GM12872 (cell line): ENCODE measurements at regions not wholly inside any gene's neighbourhood (a gene's known extent, or its start where the extent isn't known, plus 50 kb on each side); places are given as distances from the start of the nearest gene placed in this dataset.

ENCODE experiments used
- TF ChIP-seq, protein P1 (sequence below): IDR thresholded peaks from 3 replicates; pipeline ENCODE4 v1.5.1; 2011; ENCODE audit warnings: low read depth, mild to moderate bottlenecking, low read length, moderate library complexity; ENCODE audit not compliant: insufficient read depth

DNA sequence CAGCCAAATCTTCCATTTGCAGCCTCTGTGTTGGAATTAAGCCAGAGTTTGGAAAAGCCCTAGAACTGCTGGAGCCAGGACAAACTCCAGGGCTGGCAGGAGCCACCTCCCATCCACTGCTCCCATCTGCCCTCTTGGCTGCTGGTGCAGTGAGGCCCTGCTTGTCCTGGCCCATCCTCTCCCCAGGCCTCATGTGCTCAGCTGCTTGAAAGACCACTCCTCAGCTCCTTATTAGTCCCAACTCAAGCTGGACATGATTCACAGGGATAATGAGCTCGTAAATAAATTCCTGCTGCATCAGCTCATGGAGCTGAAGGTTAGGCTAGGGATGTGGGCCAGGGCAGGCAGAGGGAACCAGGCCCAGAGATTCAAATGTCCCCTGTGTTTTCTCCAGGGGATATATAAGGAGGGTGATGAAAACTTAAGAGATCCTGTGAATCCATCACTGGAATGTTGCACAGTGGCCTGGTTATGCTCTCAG, 282.8 kb downstream of the RPS24 start:
- TF ChIP-seq, protein P1, sequence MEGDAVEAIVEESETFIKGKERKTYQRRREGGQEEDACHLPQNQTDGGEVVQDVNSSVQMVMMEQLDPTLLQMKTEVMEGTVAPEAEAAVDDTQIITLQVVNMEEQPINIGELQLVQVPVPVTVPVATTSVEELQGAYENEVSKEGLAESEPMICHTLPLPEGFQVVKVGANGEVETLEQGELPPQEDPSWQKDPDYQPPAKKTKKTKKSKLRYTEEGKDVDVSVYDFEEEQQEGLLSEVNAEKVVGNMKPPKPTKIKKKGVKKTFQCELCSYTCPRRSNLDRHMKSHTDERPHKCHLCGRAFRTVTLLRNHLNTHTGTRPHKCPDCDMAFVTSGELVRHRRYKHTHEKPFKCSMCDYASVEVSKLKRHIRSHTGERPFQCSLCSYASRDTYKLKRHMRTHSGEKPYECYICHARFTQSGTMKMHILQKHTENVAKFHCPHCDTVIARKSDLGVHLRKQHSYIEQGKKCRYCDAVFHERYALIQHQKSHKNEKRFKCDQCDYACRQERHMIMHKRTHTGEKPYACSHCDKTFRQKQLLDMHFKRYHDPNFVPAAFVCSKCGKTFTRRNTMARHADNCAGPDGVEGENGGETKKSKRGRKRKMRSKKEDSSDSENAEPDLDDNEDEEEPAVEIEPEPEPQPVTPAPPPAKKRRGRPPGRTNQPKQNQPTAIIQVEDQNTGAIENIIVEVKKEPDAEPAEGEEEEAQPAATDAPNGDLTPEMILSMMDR: no peak

DNA sequence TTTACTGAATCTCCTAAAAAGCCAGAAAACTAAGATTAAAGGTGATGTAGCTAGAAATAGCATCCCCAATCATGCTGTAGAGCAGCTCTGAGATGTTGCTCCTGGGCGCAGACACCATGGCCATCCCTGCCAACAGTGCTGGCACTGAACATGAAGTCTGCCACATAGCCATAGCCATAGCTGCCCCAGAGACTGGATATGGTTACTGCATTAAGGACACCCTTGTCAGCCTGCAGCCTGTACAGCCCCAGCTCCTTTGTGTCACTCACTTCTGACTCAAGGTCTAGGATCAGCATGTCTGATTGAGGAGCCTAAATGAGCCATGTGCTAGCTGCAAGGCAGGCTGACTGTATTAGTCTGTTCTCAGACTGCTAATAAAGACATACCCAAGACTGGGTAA, 284.6 kb downstream of the RPS24 start:
- TF ChIP-seq, protein P1: no peak

DNA sequence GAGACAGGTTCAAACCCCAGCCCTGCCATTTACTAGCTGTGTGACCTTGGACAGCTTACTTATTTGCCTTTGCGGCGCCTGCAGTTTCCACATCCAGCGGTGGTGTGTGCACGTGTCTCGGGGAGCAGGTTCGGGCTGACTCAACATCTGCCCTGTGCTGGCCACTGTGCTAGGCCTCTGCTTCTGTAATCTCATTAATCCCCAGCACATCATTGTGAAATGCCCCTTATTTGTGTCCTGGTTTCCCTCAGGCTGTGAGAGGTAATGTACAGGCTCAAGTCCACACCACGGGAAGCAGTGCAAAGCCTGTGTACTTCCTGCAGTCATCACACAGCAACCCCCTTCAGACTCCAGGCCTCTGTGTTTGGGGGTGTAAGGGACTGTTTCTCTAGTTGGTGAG, 285.7 kb downstream of the RPS24 start:
- TF ChIP-seq, protein P1: no peak

DNA sequence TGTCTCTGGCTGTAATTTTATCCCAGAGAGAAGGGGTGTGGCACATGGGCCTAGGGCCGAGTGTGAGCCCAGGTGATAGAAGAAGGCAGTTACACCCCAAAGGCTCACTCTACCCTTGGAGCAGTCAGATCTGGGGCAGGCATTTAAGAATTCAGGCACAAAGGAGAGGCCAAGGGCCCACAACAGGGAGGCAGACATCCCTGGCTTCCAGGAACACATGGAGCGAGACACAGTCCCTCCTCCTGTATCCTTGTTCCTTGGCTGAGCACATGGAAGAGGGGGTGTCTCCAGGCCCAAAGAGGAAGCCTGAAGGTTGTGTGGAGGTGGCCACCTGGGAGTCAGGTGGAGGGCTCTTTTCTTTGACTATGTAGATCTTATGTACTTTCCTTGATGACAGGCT, 286.2 kb downstream of the RPS24 start:
- TF ChIP-seq, protein P1: no peak

DNA sequence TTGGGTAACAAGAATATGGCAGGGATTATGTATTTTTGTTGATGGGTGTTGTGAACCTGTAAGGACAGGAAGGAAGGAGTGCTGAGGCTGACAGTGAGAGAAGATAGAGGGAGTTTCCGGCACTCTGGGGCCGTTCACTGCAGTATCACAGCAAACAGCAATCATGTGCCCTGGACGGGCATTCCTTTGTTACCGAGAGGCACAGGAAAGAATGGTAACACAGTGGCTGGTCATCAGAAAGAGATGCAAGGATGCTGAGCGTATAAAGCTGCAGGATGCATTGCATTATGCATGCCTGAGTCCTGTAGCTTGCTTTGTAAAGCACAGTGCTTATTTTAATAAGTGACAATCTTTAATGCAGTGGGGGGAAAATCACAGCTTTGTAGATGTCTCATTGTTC, 286.8 kb downstream of the RPS24 start:
- TF ChIP-seq, protein P1: no peak

DNA sequence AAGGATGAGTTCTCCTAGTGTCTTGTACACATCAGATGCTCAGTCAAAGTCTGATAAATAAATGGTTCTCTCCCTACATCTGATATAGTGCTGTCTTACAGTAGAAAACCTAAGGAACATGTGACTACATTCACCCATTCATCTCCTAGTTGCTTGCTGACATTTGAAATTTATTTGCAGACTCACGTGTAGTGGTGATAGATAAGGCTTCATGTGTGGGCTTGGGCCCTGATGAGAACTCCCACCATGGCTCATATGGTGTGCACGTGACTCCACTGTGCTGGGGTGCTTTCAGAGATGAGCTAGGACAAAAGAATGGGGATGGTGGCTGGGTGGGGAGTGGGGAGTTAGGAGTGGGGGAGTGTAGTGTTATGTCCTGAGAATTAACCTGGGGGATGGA, 287.3 kb downstream of the RPS24 start:
- TF ChIP-seq, protein P1: no peak

DNA sequence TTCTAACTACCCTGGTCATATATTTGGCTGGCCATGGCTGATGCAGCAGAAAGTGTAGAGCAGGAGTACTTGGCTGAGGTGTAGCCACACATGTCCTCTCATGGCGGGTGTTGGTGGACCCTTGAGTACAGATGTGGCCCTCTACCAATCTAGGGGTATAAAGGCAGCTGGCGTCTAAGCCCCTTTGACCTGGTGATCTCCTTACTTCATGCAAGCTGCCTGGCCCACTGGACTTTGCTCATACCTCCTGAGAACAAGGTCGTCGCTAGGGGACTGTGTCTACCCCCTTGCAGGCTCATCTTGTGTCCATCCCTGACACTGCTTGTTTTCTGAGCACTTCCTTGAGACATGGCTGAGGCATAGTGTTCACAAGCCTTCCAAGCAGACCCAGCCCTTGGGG, 287.8 kb downstream of the RPS24 start:
- TF ChIP-seq, protein P1: no peak

DNA sequence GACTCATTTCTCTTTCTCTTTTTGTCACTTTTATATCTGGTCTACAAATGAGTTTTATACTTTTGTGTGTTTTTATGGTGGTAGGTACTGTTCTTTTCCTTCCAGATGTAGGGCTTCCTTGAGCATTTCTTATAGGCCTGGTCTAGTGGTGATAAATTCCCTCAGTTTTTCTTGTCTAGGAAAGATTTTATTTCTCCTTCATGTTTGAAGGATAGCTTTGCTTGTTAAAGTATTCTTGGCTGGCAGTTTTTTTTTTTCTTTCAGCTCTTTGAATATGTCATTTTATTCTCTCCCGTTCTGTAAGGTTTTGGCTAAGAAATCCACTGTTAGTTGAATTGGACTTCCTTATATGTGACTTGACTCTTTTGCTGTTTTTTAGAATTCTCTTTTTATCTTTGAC, 292.7 kb downstream of the RPS24 start:
- TF ChIP-seq, protein P1: no peak
